GM12874 (cell line): ENCODE measurements at regions not wholly inside any gene's neighbourhood (a gene's known extent, or its start where the extent isn't known, plus 50 kb on each side); places are given as distances from the start of the nearest gene placed in this dataset.

ENCODE experiments used
- TF ChIP-seq, protein P1 (sequence below): IDR thresholded peaks from 2 replicates; pipeline ENCODE4 v1.5.1; 2011; ENCODE audit warnings: low read depth, mild to moderate bottlenecking, control low read depth, low read length, moderate library complexity; ENCODE audit not compliant: insufficient read depth

DNA sequence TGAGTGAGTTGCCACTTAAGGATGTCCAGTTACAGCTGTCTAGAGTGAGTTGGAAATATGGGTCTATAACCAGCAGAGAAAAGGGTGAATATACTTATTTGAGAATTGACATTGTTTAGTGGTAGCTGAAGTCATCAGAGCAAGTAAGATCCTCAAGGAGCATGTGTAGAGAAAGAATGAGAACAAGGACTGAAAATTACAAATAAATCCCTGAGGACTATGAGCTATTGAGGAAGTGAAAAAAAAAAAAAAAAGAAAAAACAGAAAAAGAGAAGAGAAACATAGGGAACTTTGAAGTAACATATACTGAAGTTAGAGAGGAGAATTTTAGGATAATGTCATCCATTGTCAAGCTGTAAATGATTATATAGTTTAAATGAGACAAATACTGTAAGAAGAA lies 134.0 kb upstream of the CCDC68 start:
- TF ChIP-seq, protein P1, sequence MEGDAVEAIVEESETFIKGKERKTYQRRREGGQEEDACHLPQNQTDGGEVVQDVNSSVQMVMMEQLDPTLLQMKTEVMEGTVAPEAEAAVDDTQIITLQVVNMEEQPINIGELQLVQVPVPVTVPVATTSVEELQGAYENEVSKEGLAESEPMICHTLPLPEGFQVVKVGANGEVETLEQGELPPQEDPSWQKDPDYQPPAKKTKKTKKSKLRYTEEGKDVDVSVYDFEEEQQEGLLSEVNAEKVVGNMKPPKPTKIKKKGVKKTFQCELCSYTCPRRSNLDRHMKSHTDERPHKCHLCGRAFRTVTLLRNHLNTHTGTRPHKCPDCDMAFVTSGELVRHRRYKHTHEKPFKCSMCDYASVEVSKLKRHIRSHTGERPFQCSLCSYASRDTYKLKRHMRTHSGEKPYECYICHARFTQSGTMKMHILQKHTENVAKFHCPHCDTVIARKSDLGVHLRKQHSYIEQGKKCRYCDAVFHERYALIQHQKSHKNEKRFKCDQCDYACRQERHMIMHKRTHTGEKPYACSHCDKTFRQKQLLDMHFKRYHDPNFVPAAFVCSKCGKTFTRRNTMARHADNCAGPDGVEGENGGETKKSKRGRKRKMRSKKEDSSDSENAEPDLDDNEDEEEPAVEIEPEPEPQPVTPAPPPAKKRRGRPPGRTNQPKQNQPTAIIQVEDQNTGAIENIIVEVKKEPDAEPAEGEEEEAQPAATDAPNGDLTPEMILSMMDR, result no peak

DNA sequence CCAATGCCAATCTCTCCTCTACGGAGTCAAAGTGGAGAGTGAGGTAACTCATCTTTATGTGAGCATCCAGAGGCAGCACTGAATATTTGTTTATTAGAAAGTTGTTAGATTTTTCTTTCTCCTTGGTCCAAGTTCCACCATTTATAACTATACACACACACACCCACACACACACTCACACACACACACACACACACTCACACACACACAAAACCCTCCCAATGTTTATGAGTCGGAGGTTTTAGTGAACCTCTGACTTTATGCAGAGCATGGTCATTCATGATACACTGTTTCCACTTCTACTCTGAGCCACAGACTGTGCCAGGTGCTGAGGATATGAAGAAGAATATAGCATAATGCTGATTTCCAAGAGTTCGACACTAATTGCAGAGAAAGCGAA lies 132.9 kb upstream of the CCDC68 start:
- TF ChIP-seq, protein P1, result no peak

DNA sequence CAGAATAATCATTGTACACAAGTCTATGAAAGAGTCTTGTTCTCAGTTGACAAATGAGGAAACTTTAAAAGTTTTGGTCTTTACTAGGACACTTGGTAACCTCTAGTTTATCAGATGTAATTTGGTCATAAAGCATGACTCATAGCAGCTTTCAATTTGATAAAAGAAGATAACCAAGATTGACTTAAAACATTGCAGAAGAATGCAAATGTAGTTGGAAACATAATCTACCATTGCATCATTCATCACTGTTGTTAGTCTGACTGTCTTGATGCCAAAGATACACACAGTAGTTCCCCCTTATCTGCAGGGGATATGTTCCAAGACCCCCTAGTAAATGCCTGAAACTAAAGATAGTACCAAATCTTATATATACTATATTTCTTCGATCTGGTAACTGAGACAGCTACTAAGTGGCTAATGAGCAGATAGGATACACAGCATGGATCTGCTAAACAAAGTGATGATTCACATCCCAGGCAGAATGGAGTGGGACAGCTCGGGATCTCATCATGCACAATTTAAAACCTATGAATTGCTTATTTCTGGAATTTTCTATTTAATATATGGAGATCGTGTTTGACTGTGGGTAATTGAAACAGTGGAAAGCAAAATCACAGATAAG lies 131.4 kb upstream of the CCDC68 start:
- TF ChIP-seq, protein P1, result no peak

DNA sequence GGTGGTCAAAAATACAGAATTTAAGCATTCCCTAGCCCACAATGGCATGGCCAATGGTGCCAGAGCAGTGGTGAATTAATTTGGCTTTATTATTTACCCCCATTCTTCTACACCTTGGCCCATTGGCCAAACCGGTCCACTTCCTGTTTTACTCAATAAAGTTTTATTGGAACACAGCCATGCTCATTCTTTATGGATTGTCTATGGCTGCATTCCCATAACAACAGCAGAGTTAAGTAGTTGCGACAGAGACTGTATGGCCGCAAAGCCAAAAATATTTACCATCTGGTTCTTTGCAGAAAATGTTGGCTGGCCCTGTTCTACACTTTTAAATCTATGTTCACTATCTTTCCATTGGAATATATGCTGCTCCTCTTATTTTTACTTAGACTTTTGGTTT lies 130.3 kb upstream of the CCDC68 start:
- TF ChIP-seq, protein P1, result no peak

DNA sequence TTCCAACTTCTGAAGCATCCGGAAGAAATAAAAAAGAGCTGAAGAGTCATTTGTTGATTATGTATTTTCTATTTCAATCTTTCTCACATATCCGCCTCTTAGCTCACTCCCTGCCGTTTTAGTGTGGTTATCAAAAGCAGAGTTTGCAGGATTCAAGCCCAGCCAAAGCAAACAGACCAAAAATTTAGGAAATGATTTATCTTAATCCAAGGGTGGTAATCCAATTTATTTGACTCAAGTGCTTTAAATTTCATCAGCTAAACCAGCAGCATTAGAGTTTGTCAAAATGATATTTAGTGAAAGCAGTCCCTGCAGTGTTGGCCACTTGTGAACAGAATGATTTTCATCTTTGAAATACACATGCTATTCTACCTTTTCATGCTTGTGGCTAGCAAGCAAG lies 129.3 kb upstream of the CCDC68 start:
- TF ChIP-seq, protein P1, result no peak

DNA sequence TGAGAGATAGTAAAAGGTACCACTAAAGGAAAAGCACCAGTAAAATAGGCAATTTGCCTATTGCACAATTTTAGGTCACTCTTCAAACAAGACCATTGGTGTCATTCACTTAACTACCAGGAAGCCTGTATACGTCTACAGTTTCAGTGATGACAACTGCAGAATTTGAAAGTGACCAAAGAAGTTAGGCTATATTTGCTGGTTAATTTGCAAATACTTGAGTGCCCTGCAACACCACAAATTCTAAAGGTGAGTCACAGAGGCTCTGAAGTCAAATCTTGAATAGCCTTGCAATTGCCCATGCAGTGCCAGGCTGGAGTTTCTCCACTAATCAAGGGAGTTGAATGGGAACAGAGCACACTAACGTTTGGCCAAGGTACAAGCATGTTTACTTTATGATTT lies 128.7 kb upstream of the CCDC68 start:
- TF ChIP-seq, protein P1, result no peak

DNA sequence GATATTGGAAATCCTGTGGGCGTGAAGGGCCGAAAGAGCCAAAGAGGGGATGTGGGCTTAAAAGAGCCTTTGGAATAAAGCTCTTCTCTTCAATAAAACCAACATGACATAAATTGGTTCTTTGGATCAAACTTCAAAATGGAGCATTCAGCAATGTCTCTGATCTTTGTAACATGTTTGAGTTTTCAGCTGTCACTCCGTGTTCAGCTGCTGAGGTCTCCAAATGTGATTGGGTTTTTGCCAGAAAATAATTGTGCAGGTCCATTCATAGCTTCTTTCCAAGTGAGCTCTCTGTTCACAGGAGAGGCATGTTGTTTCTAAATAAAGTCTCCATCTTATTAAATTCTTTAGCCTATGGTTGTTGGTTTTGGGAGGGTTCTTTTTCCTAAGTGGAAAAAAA lies 127.6 kb upstream of the CCDC68 start:
- TF ChIP-seq, protein P1, result no peak
